DND-41 (cell line): ENCODE measurements at regions not wholly inside any gene's neighbourhood (a gene's known extent, or its start where the extent isn't known, plus 50 kb on each side); places are given as distances from the start of the nearest gene placed in this dataset.

ENCODE experiments used
- ATAC-seq: fragments of 200-7000 bp; cut with Tn5 transposase; 3 replicates; pipeline ENCODE4 v1.9.1; 2021; ENCODE audit warnings: low read depth; ENCODE audit not compliant: insufficient read depth
- DNase-seq: peaks from one replicate; pipeline ENCODE4 v3.0.0-alpha.2; 2020
- H2AFZ ChIP-seq: 2 replicates; pipeline ENCODE4 v1.6.0; 2012; ENCODE audit warnings: low read depth, low read length
- H3K27ac ChIP-seq: 2 replicates; pipeline ENCODE4 v1.5.1; 2012; ENCODE audit warnings: low read length, inconsistent platforms
- H3K27me3 ChIP-seq: fragments of 200-600 bp; sonication (generic); 2 replicates; pipeline ENCODE4 v1.6.0; 2012; ENCODE audit warnings: low read length, mild to moderate bottlenecking, inconsistent platforms; ENCODE audit not compliant: insufficient read depth, poor library complexity
- H3K36me3 ChIP-seq: 2 replicates; pipeline ENCODE4 v1.5.1; 2012; ENCODE audit warnings: low read length, inconsistent platforms; ENCODE audit not compliant: insufficient read depth
- H3K4me1 ChIP-seq: 2 replicates; pipeline ENCODE4 v1.5.1; 2012; ENCODE audit warnings: mild to moderate bottlenecking, low read length; ENCODE audit not compliant: insufficient read depth
- H3K4me2 ChIP-seq: 2 replicates; pipeline ENCODE4 v1.6.0; 2012; ENCODE audit warnings: mild to moderate bottlenecking, moderate library complexity, low read length, inconsistent platforms; ENCODE audit not compliant: insufficient read depth
- H3K4me3 ChIP-seq, 2 experiments: fragments of 200-600 bp in 1 of 2; shearing (Covaris generic) in 1 of 2; 2 replicates each; pipeline ENCODE4 v1.5.1; 2012 to 2016; ENCODE audit warnings: inconsistent platforms in 2 of 2, low read length in 2 of 2, mild to moderate bottlenecking in 2 of 2, low read depth in 1 of 2, moderate library complexity in 1 of 2
- H3K79me2 ChIP-seq: 2 replicates; pipeline ENCODE4 v1.6.0; 2012; ENCODE audit warnings: low read length, inconsistent platforms; ENCODE audit not compliant: insufficient read depth
- H3K9ac ChIP-seq: 2 replicates; pipeline ENCODE4 v1.6.0; 2012; ENCODE audit warnings: low read depth, mild to moderate bottlenecking, inconsistent platforms, low read length, moderate library complexity
- H3K9me3 ChIP-seq: 2 replicates; pipeline ENCODE4 v1.5.1; 2012; ENCODE audit warnings: low read length, moderate library complexity, mild to moderate bottlenecking, inconsistent platforms; ENCODE audit not compliant: insufficient read depth, severe bottlenecking
- H4K20me1 ChIP-seq: 2 replicates; pipeline ENCODE4 v1.6.0; 2012; ENCODE audit warnings: low read length; ENCODE audit not compliant: insufficient read depth
- EZH2 ChIP-seq: IDR thresholded peaks from 3 replicates; pipeline ENCODE4 v1.6.1; 2012; ENCODE audit warnings: borderline replicate concordance, low read depth, mild to moderate bottlenecking, moderate library complexity, low read length, inconsistent platforms; ENCODE audit not compliant: severe bottlenecking
- TF ChIP-seq, protein P1 (sequence below): IDR thresholded peaks from 2 replicates; pipeline ENCODE4 v1.5.1; 2012; ENCODE audit warnings: borderline replicate concordance, low read length, moderate library complexity, mild to moderate bottlenecking; ENCODE audit not compliant: poor library complexity, severe bottlenecking; ENCODE audit errors: extremely low read depth

DNA sequence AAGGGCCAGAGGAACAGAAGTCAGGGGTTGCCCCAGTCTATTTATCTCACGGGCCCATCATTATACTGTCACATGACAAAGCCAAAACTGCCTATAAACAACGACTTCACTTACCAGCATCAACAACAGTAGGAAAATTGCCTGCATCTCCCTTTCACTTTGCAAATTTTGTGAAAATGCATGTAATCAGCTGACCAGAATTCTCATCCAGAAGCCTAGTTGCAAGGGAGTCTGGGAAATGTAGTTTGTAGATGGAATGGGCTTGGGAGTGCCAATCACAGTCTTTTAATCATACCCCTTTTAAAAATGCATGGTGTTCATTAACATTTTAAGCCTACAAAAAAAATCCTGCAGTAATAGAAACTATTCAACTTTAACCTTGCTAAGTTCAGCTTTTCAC, 369.3 kb upstream of the TMPO start:
- Histone ChIP-seq H3K4me2 (no peak overlapping the region), H3K27me3 (no peaks in the 10 kb centered on the region), H3K79me2 (no peaks in the 10 kb centered on the region), H3K4me1 (peaks cover 28% of the 10 kb centered on the region), H3K27ac (no peak overlapping the region), H2AFZ (peak overlapping the region; percentile 46; the same call in 1 of the 2 replicates), H3K4me3 (no peak overlapping the region), H3K36me3 (no peaks in the 10 kb centered on the region), H3K9me3 (no peaks in the 10 kb centered on the region), H3K9ac (no peak overlapping the region), H4K20me1 (no peaks in the 10 kb centered on the region)
- ATAC-seq (0 out of 3 replicates have a peak, but pooled peaks have one; percentile 27), DNase-seq (no peak)
- TF ChIP-seq, protein P1, sequence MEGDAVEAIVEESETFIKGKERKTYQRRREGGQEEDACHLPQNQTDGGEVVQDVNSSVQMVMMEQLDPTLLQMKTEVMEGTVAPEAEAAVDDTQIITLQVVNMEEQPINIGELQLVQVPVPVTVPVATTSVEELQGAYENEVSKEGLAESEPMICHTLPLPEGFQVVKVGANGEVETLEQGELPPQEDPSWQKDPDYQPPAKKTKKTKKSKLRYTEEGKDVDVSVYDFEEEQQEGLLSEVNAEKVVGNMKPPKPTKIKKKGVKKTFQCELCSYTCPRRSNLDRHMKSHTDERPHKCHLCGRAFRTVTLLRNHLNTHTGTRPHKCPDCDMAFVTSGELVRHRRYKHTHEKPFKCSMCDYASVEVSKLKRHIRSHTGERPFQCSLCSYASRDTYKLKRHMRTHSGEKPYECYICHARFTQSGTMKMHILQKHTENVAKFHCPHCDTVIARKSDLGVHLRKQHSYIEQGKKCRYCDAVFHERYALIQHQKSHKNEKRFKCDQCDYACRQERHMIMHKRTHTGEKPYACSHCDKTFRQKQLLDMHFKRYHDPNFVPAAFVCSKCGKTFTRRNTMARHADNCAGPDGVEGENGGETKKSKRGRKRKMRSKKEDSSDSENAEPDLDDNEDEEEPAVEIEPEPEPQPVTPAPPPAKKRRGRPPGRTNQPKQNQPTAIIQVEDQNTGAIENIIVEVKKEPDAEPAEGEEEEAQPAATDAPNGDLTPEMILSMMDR, result no peak
- no peak for TF ChIP-seq EZH2

DNA sequence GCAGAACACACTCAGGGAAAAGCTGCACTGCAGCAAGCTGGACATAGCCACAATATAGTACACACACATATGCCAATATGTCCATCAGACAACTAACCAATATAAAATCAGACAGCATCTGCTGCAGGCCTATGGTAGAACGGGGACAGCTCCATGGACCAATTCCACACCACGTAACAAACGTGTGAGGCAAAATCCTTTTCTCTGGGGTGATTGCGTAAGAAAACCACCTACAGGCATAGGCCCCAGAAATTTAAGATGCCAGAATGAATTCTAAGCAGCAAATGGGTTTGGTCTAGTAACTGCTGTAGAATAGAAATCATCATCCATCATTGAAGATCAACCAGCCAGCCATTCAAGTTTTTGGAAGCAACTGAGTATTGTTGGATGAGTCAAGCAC, 368.9 kb upstream of the TMPO start:
- H3K4me1 ChIP-seq, result peaks cover 32% of the 10 kb centered on the region
- no peak overlapping the region for H2AFZ ChIP-seq
- no peak for TF ChIP-seq EZH2
- TF ChIP-seq, protein P1, result no peak
- H3K36me3 ChIP-seq, result no peaks in the 10 kb centered on the region
- ATAC-seq, result no peak
- H3K4me3 ChIP-seq, result no peak overlapping the region
- no peak for DNase-seq
- H3K79me2 ChIP-seq, result no peaks in the 10 kb centered on the region
- no peak overlapping the region for H3K27ac ChIP-seq
- no peaks in the 10 kb centered on the region for H3K27me3 ChIP-seq
- H4K20me1 ChIP-seq, result no peaks in the 10 kb centered on the region
- no peaks in the 10 kb centered on the region for H3K9me3 ChIP-seq
- H3K4me2 ChIP-seq, result no peak overlapping the region
- H3K9ac ChIP-seq, result no peak overlapping the region

DNA sequence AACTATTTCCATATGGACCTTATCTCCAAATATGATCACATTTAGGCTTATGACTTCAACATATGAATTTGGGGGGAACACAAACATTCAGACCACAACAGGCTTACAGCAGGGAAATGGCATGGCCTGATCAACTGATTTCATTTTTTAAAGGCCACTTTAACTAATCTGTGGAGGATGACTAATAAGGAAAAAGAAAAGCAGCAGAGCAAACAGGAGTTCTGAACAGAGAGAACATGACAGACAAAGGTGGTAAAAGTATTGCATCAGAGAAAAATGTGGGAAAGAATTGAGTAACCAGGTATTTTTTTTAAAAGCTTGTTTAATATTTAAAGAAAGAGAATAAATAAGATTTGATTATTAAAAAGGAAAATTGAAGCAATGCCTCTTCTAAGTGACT, 366.1 kb upstream of the TMPO start:
- no peak overlapping the region for H3K27ac ChIP-seq
- H4K20me1 ChIP-seq, result no peaks in the 10 kb centered on the region
- H3K4me2 ChIP-seq, result no peak overlapping the region
- no peak for TF ChIP-seq EZH2
- TF ChIP-seq, protein P1, result no peak
- no peak overlapping the region for H3K4me3 ChIP-seq
- H3K4me1 ChIP-seq, result peaks cover 50% of the 10 kb centered on the region
- H3K79me2 ChIP-seq, result no peaks in the 10 kb centered on the region
- no peak overlapping the region for H3K9ac ChIP-seq
- no peaks in the 10 kb centered on the region for H3K27me3 ChIP-seq
- H3K36me3 ChIP-seq, result no peaks in the 10 kb centered on the region
- H2AFZ ChIP-seq, result no peak overlapping the region
- ATAC-seq (no peak), DNase-seq (no peak)
- no peaks in the 10 kb centered on the region for H3K9me3 ChIP-seq
